ENCODE measurements at regions not wholly inside any gene's neighbourhood (a gene's known extent, or its start where the extent isn't known, plus 50 kb on each side); places are given as distances from the start of the nearest gene placed in this dataset.

DNA sequence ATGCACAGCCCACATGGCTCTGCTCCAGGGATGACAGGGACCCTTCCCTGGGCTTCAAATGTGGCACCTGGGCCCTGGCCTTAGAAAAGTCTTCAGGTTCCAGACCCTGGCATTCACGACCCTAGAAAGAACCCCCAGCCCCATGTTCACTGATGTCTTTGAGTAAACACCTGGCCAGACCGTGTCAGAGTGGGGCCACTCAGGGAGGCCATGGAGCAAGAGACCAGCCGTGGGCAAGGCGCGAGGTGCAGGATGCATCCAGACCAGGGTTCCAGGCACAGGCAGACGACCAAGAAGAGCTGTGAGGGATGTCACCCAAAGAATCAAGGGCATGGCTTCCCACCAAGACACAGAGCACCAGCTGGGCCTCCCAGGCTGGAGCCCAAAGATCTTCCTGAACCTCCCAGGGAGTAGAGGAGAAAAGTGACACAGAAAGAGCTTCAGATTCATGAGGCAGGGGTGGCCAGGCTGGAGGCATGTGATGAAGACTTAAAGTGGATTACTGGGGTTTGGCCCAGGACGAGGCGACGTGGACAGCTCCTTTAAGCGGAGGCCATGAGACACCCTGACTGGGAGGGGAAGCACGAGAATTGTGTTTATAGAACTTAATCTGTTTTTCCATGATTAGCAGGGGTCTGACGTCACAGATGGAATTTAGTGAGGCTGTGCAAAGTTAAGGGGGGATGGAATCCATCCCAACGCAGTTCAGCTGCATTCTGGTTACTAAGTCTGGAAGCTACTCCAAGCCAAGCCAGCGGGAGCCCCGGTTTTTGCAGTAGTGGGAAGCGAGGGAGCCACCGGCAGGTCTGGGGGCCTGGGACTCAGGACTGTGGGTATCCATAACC, 61.6 kb downstream of the ARL6IP4 start:
- H3K27ac ChIP-seq (ENCODE audit: low read depth): no peak overlapping the region
- no peaks in the 10 kb centered on the region for H3K4me1 ChIP-seq (ENCODE audit: insufficient read depth)
- Mint-ChIP-seq H3K27me3 (ENCODE audit: insufficient read depth, low read depth, poor library complexity) (peaks cover 6% of the 10 kb centered on the region), H3K36me3 (ENCODE audit: low read depth) (no peaks in the 10 kb centered on the region), H3K9me3 (no peaks in the 10 kb centered on the region), H3K4me1 (no peaks in the 10 kb centered on the region), H3K4me3 (no peak overlapping the region), H3K27ac (no peak overlapping the region)
- no peaks in the 10 kb centered on the region for H3K36me3 ChIP-seq (ENCODE audit: insufficient read depth)
- no peak overlapping the region for H3K4me3 ChIP-seq
- TF ChIP-seq ZNF331 (CRISPR knock-in tag; IDR thresholded peaks at IDR 0.05; ENCODE audit: low read depth): no peak
- TF ChIP-seq ZNF114 (CRISPR knock-in tag; IDR thresholded peaks at IDR 0.05): no peak
- TF ChIP-seq, protein P1, sequence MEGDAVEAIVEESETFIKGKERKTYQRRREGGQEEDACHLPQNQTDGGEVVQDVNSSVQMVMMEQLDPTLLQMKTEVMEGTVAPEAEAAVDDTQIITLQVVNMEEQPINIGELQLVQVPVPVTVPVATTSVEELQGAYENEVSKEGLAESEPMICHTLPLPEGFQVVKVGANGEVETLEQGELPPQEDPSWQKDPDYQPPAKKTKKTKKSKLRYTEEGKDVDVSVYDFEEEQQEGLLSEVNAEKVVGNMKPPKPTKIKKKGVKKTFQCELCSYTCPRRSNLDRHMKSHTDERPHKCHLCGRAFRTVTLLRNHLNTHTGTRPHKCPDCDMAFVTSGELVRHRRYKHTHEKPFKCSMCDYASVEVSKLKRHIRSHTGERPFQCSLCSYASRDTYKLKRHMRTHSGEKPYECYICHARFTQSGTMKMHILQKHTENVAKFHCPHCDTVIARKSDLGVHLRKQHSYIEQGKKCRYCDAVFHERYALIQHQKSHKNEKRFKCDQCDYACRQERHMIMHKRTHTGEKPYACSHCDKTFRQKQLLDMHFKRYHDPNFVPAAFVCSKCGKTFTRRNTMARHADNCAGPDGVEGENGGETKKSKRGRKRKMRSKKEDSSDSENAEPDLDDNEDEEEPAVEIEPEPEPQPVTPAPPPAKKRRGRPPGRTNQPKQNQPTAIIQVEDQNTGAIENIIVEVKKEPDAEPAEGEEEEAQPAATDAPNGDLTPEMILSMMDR (conservative IDR thresholded peaks at IDR 0.05; ENCODE audit: low read depth in 2 of 2): no peak
- TF ChIP-seq REST (IDR thresholded peaks at IDR 0.05; ENCODE audit: unreplicated experiment): no peak
- no peak for TF ChIP-seq EZH2 (IDR thresholded peaks at IDR 0.05; ENCODE audit: low read depth, unreplicated experiment)
- TF ChIP-seq, protein P2, sequence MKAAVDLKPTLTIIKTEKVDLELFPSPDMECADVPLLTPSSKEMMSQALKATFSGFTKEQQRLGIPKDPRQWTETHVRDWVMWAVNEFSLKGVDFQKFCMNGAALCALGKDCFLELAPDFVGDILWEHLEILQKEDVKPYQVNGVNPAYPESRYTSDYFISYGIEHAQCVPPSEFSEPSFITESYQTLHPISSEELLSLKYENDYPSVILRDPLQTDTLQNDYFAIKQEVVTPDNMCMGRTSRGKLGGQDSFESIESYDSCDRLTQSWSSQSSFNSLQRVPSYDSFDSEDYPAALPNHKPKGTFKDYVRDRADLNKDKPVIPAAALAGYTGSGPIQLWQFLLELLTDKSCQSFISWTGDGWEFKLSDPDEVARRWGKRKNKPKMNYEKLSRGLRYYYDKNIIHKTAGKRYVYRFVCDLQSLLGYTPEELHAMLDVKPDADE (IDR thresholded peaks at IDR 0.05): no peak
- no peak for TF ChIP-seq POLR2AphosphoS5 (IDR thresholded peaks at IDR 0.05; ENCODE audit: low read depth)
- TF ChIP-seq EZH2phosphoT487 (IDR thresholded peaks at IDR 0.05; ENCODE audit: unreplicated experiment): no peak
- no peak for TF ChIP-seq NANOG (IDR thresholded peaks at IDR 0.05; ENCODE audit: borderline replicate concordance)
- TF ChIP-seq, protein P3, sequence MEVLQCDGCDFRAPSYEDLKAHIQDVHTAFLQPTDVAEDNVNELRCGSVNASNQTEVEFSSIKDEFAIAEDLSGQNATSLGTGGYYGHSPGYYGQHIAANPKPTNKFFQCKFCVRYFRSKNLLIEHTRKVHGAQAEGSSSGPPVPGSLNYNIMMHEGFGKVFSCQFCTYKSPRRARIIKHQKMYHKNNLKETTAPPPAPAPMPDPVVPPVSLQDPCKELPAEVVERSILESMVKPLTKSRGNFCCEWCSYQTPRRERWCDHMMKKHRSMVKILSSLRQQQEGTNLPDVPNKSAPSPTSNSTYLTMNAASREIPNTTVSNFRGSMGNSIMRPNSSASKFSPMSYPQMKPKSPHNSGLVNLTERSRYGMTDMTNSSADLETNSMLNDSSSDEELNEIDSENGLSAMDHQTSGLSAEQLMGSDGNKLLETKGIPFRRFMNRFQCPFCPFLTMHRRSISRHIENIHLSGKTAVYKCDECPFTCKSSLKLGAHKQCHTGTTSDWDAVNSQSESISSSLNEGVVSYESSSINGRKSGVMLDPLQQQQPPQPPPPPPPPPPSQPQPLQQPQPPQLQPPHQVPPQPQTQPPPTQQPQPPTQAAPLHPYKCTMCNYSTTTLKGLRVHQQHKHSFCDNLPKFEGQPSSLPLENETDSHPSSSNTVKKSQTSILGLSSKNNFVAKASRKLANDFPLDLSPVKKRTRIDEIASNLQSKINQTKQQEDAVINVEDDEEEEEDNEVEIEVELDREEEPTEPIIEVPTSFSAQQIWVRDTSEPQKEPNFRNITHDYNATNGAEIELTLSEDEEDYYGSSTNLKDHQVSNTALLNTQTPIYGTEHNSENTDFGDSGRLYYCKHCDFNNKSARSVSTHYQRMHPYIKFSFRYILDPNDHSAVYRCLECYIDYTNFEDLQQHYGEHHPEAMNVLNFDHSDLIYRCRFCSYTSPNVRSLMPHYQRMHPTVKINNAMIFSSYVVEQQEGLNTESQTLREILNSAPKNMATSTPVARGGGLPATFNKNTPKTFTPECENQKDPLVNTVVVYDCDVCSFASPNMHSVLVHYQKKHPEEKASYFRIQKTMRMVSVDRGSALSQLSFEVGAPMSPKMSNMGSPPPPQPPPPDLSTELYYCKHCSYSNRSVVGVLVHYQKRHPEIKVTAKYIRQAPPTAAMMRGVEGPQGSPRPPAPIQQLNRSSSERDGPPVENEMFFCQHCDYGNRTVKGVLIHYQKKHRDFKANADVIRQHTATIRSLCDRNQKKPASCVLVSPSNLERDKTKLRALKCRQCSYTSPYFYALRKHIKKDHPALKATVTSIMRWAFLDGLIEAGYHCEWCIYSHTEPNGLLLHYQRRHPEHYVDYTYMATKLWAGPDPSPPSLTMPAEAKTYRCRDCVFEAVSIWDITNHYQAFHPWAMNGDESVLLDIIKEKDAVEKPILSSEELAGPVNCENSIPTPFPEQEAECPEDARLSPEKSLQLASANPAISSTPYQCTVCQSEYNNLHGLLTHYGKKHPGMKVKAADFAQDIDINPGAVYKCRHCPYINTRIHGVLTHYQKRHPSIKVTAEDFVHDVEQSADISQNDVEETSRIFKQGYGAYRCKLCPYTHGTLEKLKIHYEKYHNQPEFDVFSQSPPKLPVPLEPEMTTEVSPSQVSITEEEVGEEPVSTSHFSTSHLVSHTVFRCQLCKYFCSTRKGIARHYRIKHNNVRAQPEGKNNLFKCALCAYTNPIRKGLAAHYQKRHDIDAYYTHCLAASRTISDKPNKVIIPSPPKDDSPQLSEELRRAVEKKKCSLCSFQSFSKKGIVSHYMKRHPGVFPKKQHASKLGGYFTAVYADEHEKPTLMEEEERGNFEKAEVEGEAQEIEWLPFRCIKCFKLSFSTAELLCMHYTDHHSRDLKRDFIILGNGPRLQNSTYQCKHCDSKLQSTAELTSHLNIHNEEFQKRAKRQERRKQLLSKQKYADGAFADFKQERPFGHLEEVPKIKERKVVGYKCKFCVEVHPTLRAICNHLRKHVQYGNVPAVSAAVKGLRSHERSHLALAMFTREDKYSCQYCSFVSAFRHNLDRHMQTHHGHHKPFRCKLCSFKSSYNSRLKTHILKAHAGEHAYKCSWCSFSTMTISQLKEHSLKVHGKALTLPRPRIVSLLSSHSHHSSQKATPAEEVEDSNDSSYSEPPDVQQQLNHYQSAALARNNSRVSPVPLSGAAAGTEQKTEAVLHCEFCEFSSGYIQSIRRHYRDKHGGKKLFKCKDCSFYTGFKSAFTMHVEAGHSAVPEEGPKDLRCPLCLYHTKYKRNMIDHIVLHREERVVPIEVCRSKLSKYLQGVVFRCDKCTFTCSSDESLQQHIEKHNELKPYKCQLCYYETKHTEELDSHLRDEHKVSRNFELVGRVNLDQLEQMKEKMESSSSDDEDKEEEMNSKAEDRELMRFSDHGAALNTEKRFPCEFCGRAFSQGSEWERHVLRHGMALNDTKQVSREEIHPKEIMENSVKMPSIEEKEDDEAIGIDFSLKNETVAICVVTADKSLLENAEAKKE (CRISPR knock-in tag; IDR thresholded peaks at IDR 0.05): no peak
- no peak for TF ChIP-seq CREB1 (CRISPR knock-in tag; IDR thresholded peaks at IDR 0.05; ENCODE audit: low read depth)
- TF ChIP-seq STAT1 (IDR thresholded peaks at IDR 0.05; ENCODE audit: unreplicated experiment): no peak
- no peak for TF ChIP-seq JUNB (IDR thresholded peaks at IDR 0.05; ENCODE audit: unreplicated experiment)
- no peaks in the 10 kb centered on the region for H3K27me3 ChIP-seq (ENCODE audit: insufficient read depth)
- no peaks in the 10 kb centered on the region for H3F3A ChIP-seq (replicated peaks; ENCODE audit: low read depth)
- DNase-seq (ENCODE audit: low spot score): no peak
- no peak overlapping the region for H3K4me2 ChIP-seq
- no peaks in the 10 kb centered on the region for H3K79me2 ChIP-seq (replicated peaks; ENCODE audit: insufficient read depth)
- no peak overlapping the region for H2AFZ ChIP-seq
- no peaks in the 10 kb centered on the region for H3K9me2 ChIP-seq (ENCODE audit: insufficient read depth)
- no peaks in the 10 kb centered on the region for H4K20me1 ChIP-seq (replicated peaks; ENCODE audit: insufficient read depth)
- no peak for ATAC-seq
